ENCODE measurements at regions not wholly inside any gene's neighbourhood (a gene's known extent, or its start where the extent isn't known, plus 50 kb on each side); places are given as distances from the start of the nearest gene placed in this dataset.

DNA sequence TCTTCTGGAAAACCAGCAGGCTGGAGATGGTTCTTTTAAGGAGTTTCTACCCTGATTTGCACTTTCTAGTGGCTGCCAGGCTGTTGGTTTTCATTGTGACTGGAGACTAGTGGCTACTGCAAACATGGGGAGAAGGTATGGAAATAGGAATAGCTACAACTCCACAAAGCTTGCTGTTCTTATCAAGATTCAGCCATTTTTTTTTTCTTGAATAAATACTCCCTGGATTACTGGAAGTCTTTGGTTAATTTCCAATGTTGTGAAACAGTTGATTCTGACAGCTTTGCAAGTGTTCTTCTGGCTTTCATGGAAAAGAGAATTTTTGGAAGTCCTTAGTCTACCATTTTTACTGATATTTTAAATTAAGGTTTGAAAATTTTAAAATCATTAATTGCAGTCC lies 277.7 kb downstream of the HS3ST3A1 start:
- Histone ChIP-seq H3K18ac (ENCODE audit: extremely low read depth, low read length) (no peak overlapping the region), H3K9ac (replicated peaks in 1 of 4; ENCODE audit: extremely low read depth in 1 of 4, low read depth in 3 of 4, low read length in 3 of 4) (no peak overlapping the region), H2AFZ (ENCODE audit: low read length) (no peak overlapping the region), H3K36me3 (ENCODE audit: control insufficient read depth in 2 of 4, insufficient read depth in 4 of 4, low read length in 3 of 4) (no peaks in the 10 kb centered on the region), H3K4ac (replicated peaks; ENCODE audit: insufficient read length, low read depth, low read length) (no peak overlapping the region), H2BK120ac (replicated peaks; ENCODE audit: low read depth, low read length) (no peak overlapping the region), H3K4me3 (ENCODE audit: extremely low read depth in 1 of 4, insufficient read depth in 2 of 4, low read depth in 3 of 4, low read length in 4 of 4) (no peak overlapping the region), H3K4me2 (ENCODE audit: insufficient read depth in 1 of 2, low read depth in 2 of 2, low read length in 2 of 2) (no peak overlapping the region), H2BK12ac (ENCODE audit: low read depth, low read length) (no peak overlapping the region), H4K5ac (ENCODE audit: insufficient read length, low read depth, low read length) (no peak overlapping the region), H2AK5ac (ENCODE audit: low read depth, low read length) (no peak overlapping the region), H3K9me3 (ENCODE audit: insufficient read depth in 2 of 2, low read depth in 1 of 2, low read length in 1 of 2) (no peaks in the 10 kb centered on the region), H2BK20ac (ENCODE audit: low read length) (no peak overlapping the region), H3K27me3 (replicated peaks in 1 of 4; ENCODE audit: control insufficient read depth in 3 of 4, extremely low read depth in 1 of 4, insufficient read depth in 3 of 4, low read length in 3 of 4) (no peaks in the 10 kb centered on the region), H3K79me2 (ENCODE audit: control insufficient read depth in 1 of 2, insufficient read depth in 2 of 2, low read length in 2 of 2) (no peaks in the 10 kb centered on the region), H3K27ac (ENCODE audit: low read depth, low read length) (no peak overlapping the region), H4K8ac (ENCODE audit: extremely low read depth, insufficient read depth, low read length) (no peak overlapping the region), H4K91ac (replicated peaks; ENCODE audit: insufficient read length, low read length) (no peak overlapping the region), H3K79me1 (ENCODE audit: low read depth, low read length) (no peaks in the 10 kb centered on the region), H3K23ac (ENCODE audit: insufficient read length) (no peak overlapping the region), H4K20me1 (replicated peaks in 1 of 2; ENCODE audit: control insufficient read depth in 1 of 2, insufficient read depth in 2 of 2, low read length in 2 of 2) (no peaks in the 10 kb centered on the region), H3K14ac (ENCODE audit: insufficient read length) (no peak overlapping the region), H3K56ac (replicated peaks; ENCODE audit: insufficient read length, low read depth, low read length) (no peak overlapping the region), H3K4me1 (replicated peaks in 1 of 4; ENCODE audit: control insufficient read depth in 3 of 4, insufficient read depth in 4 of 4, low read length in 3 of 4) (no peaks in the 10 kb centered on the region), H3K23me2 (ENCODE audit: low read depth, low read length) (no peaks in the 10 kb centered on the region), H2BK5ac (ENCODE audit: low read depth, low read length) (no peak overlapping the region), H2BK15ac (ENCODE audit: low read length) (no peak overlapping the region)
- ChIA-PET POLR2A (ENCODE audit: partially characterized antibody) (no interaction called here), CTCF (ENCODE audit: partially characterized antibody) (interaction anchor here (1.4 kb wide), 1 partner anchor 12 kb away, joined by 3 read pairs; no protein-coding TSS in a partner anchor)
- DNase-seq (ENCODE audit: low read depth in 1 of 2, low spot score in 2 of 2) (no peak), FAIRE-seq (no peak)
- TF ChIP-seq POLR2AphosphoS5 (IDR thresholded peaks at IDR 0.05; ENCODE audit: low read depth, low read length) (no peak), SP2 (IDR thresholded peaks at IDR 0.05; ENCODE audit: low read length) (no peak), POU5F1 (IDR thresholded peaks at IDR 0.05; ENCODE audit: low read depth, low read length) (no peak), MAFK (IDR thresholded peaks at IDR 0.05; ENCODE audit: low read depth, low read length) (no peak), FOSL1 (IDR thresholded peaks at IDR 0.05; ENCODE audit: insufficient read depth, low read depth, low read length) (no peak), NRF1 (IDR thresholded peaks at IDR 0.05; ENCODE audit: low read depth, low read length) (no peak), SIRT6 (IDR thresholded peaks at IDR 0.05; ENCODE audit: low read length) (no peak), RBBP5 (IDR thresholded peaks at IDR 0.05; ENCODE audit: borderline replicate concordance, low read depth, low read length) (no peak), TCF12 (IDR thresholded peaks at IDR 0.05; ENCODE audit: low read depth, low read length) (no peak), RXRA (IDR thresholded peaks at IDR 0.05; ENCODE audit: insufficient read depth, low read depth, low read length) (no peak), EGR1 (IDR thresholded peaks at IDR 0.05; ENCODE audit: borderline replicate concordance, low read depth, low read length) (no peak), CHD1 (IDR thresholded peaks at IDR 0.05; ENCODE audit: low read depth, low read length) (no peak), KDM4A (IDR thresholded peaks at IDR 0.05; ENCODE audit: low read depth, low read length, severe bottlenecking) (no peak)
- TF ChIP-seq, protein P1, sequence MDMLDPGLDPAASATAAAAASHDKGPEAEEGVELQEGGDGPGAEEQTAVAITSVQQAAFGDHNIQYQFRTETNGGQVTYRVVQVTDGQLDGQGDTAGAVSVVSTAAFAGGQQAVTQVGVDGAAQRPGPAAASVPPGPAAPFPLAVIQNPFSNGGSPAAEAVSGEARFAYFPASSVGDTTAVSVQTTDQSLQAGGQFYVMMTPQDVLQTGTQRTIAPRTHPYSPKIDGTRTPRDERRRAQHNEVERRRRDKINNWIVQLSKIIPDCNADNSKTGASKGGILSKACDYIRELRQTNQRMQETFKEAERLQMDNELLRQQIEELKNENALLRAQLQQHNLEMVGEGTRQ (IDR thresholded peaks at IDR 0.05; ENCODE audit: low read length): no peak
- TF ChIP-seq, protein P2, sequence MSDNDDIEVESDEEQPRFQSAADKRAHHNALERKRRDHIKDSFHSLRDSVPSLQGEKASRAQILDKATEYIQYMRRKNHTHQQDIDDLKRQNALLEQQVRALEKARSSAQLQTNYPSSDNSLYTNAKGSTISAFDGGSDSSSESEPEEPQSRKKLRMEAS (IDR thresholded peaks at IDR 0.05): no peak
